DND-41 (cell line): ENCODE measurements at regions not wholly inside any gene's neighbourhood (a gene's known extent, or its start where the extent isn't known, plus 50 kb on each side); places are given as distances from the start of the nearest gene placed in this dataset.

Experiments
- CTCF ChIP-seq: IDR thresholded peaks from 2 replicates; pipeline ENCODE4 v1.5.1; 2012; ENCODE audit warnings: borderline replicate concordance, low read length, moderate library complexity, mild to moderate bottlenecking; ENCODE audit not compliant: poor library complexity, severe bottlenecking; ENCODE audit errors: extremely low read depth
- EZH2 ChIP-seq: IDR thresholded peaks from 3 replicates; pipeline ENCODE4 v1.6.1; 2012; ENCODE audit warnings: borderline replicate concordance, low read depth, mild to moderate bottlenecking, moderate library complexity, low read length, inconsistent platforms; ENCODE audit not compliant: severe bottlenecking

- TF ChIP-seq CTCF (no peak), EZH2 (no peak)
Observed at GRCh38 chr21:16423921-16424320, 694.1 kb downstream of the USP25 start.
